Smooth muscle cell (in vitro differentiated cells): ENCODE measurements at regions not wholly inside any gene's neighbourhood (a gene's known extent, or its start where the extent isn't known, plus 50 kb on each side); places are given as distances from the start of the nearest gene placed in this dataset.

Experiments
- DNase-seq: peaks from one replicate; lab custom pipeline; 2025; ENCODE audit not compliant: unreplicated experiment; lab: John Stamatoyannopoulos, UW
- H2AFZ ChIP-seq: fragments of 200-600 bp; sonication (generic); 2 replicates; pipeline ENCODE4 v1.6.0; 2016; ENCODE audit warnings: antibody characterized with exemption, low read depth, mild to moderate bottlenecking
- H3F3A ChIP-seq: fragments of 200-600 bp; sonication (generic); 2 replicates; pipeline ENCODE4 v1.6.0; 2017; ENCODE audit warnings: antibody characterized with exemption, low read depth
- H3K27ac ChIP-seq: fragments of 200-600 bp; sonication (generic); 2 replicates; pipeline ENCODE4 v1.5.1; 2016; ENCODE audit warnings: low read depth, mild to moderate bottlenecking
- H3K27me3 ChIP-seq: fragments of 200-600 bp; sonication (generic); 2 replicates; pipeline ENCODE4 v1.6.1; 2016; ENCODE audit warnings: low read depth, mild to moderate bottlenecking
- H3K36me3 ChIP-seq: fragments of 200-600 bp; sonication (generic); 2 replicates; pipeline ENCODE4 v1.5.1; 2016; ENCODE audit warnings: low read depth
- H3K4me1 ChIP-seq: fragments of 200-600 bp; sonication (generic); 2 replicates; pipeline ENCODE4 v1.5.1; 2016; ENCODE audit warnings: low read depth
- H3K4me2 ChIP-seq: fragments of 200-600 bp; sonication (generic); 2 replicates; pipeline ENCODE4 v1.6.0; 2016; ENCODE audit warnings: mild to moderate bottlenecking
- H3K4me3 ChIP-seq: fragments of 200-600 bp; sonication (generic); 2 replicates; pipeline ENCODE4 v1.5.1; 2016; ENCODE audit warnings: mild to moderate bottlenecking
- H3K79me2 ChIP-seq: fragments of 200-600 bp; sonication (generic); 2 replicates; pipeline ENCODE4 v1.6.0; 2016; ENCODE audit warnings: low read depth, mild to moderate bottlenecking
- H3K9ac ChIP-seq: fragments of 200-600 bp; sonication (generic); 2 replicates; pipeline ENCODE4 v1.6.0; 2016; ENCODE audit warnings: low read depth
- H3K9me3 ChIP-seq: fragments of 200-600 bp; sonication (generic); replicated peaks from 2 replicates; pipeline ENCODE4 v1.5.1; 2016; ENCODE audit warnings: low read depth
- H4K20me1 ChIP-seq: fragments of 200-600 bp; sonication (generic); 2 replicates; pipeline ENCODE4 v1.6.0; 2016; ENCODE audit warnings: low read depth
- WGBS: methylation state at CpG from one replicate; pipeline ENCODE4 v1.1.7; 2016; ENCODE audit warnings: low lambda C conversion rate; 5-methylcytosine and 5-hydroxymethylcytosine counted together
- TF ChIP-seq, protein P1 (sequence below): fragments of 200-600 bp; sonication (generic); IDR thresholded peaks from 2 replicates; pipeline ENCODE4 v1.5.1; 2017; ENCODE audit warnings: borderline replicate concordance, mild to moderate bottlenecking, antibody characterized with exemption; ENCODE audit not compliant: insufficient read depth, poor library complexity, severe bottlenecking

GRCh38 chr5:99105216-99105615, 176.4 kb upstream of the CHD1 start:
- Histone ChIP-seq H3K27me3 (no peaks in the 10 kb centered on the region), H3K9me3 (no peaks in the 10 kb centered on the region), H3K4me2 (no peak overlapping the region), H3K79me2 (no peaks in the 10 kb centered on the region), H3K4me3 (no peak overlapping the region), H3K27ac (no peak overlapping the region), H3K4me1 (no peaks in the 10 kb centered on the region), H3F3A (no peaks in the 10 kb centered on the region), H4K20me1 (no peaks in the 10 kb centered on the region), H3K9ac (no peak overlapping the region), H2AFZ (no peak overlapping the region), H3K36me3 (no peaks in the 10 kb centered on the region)
- WGBS: 62% methylated on average over 3 of the region's 3 CpGs
- no peak for DNase-seq
- TF ChIP-seq, protein P1, sequence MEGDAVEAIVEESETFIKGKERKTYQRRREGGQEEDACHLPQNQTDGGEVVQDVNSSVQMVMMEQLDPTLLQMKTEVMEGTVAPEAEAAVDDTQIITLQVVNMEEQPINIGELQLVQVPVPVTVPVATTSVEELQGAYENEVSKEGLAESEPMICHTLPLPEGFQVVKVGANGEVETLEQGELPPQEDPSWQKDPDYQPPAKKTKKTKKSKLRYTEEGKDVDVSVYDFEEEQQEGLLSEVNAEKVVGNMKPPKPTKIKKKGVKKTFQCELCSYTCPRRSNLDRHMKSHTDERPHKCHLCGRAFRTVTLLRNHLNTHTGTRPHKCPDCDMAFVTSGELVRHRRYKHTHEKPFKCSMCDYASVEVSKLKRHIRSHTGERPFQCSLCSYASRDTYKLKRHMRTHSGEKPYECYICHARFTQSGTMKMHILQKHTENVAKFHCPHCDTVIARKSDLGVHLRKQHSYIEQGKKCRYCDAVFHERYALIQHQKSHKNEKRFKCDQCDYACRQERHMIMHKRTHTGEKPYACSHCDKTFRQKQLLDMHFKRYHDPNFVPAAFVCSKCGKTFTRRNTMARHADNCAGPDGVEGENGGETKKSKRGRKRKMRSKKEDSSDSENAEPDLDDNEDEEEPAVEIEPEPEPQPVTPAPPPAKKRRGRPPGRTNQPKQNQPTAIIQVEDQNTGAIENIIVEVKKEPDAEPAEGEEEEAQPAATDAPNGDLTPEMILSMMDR: no peak

GRCh38 chr5:99104538-99105132, 175.8 kb upstream of the CHD1 start:
- Histone ChIP-seq H4K20me1 (no peaks in the 10 kb centered on the region), H3K79me2 (no peaks in the 10 kb centered on the region), H3K36me3 (no peaks in the 10 kb centered on the region), H3K9me3 (no peaks in the 10 kb centered on the region), H3K4me3 (no peak overlapping the region), H3K4me1 (peaks cover under 1% of the 10 kb centered on the region), H2AFZ (no peak overlapping the region), H3K27me3 (no peaks in the 10 kb centered on the region), H3K27ac (no peak overlapping the region), H3K9ac (no peak overlapping the region), H3K4me2 (no peak overlapping the region), H3F3A (no peaks in the 10 kb centered on the region)
- TF ChIP-seq, protein P1: peak; percentile 65
- WGBS: 6% methylated on average over 2 of the region's 2 CpGs
- no peak for DNase-seq

DNA sequence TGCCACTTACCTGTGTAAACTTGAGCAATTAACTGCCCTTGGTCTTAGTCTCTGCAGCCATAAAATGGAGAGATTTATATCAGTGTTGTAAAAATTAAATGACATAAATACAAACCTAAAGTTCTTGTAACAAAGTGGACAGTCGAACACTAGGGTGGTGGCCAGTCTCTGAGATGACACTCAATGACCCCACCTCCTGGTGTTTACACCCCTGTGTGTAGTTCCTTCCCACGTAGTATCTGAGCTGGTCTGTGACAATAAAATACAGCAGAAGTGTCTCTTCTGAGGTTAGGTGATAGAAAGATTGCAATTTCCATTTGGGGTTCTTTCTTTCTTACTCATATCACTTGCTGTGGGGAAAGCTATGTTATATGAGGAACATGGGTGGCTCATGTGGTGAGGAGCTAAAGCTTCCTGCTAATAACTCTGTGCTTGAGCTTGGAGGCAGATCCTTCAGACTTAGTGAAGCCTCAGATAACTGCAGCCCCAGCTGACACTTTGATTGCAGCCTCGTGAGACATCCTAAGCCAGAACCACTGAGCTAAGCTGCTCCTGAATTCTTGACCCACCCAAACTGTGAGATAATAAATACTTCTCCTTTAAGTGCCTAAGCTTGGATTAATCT, 173.4 kb upstream of the CHD1 start:
- Histone ChIP-seq H3K4me1 (peaks cover 3% of the 10 kb centered on the region), H3K79me2 (no peaks in the 10 kb centered on the region), H3F3A (no peaks in the 10 kb centered on the region), H3K4me2 (no peak overlapping the region), H3K36me3 (no peaks in the 10 kb centered on the region), H3K27me3 (no peaks in the 10 kb centered on the region), H3K9ac (no peak overlapping the region), H4K20me1 (no peaks in the 10 kb centered on the region), H3K9me3 (no peaks in the 10 kb centered on the region), H3K27ac (no peak overlapping the region), H3K4me3 (no peak overlapping the region), H2AFZ (no peak overlapping the region)
- no peak for DNase-seq
- 30% methylated on average over 3 of the region's 3 CpGs for WGBS
- TF ChIP-seq, protein P1: no peak

- H4K20me1 ChIP-seq: no peaks in the 10 kb centered on the region
- no peak for DNase-seq
- no peak overlapping the region for H3K4me2 ChIP-seq
- H3K4me1 ChIP-seq: peaks cover 3% of the 10 kb centered on the region
- no peak overlapping the region for H2AFZ ChIP-seq
- H3K36me3 ChIP-seq: no peaks in the 10 kb centered on the region
- TF ChIP-seq, protein P1: no peak
- H3K27me3 ChIP-seq: no peaks in the 10 kb centered on the region
- H3K27ac ChIP-seq: no peak overlapping the region
- H3K4me3 ChIP-seq: no peak overlapping the region
- H3K9me3 ChIP-seq: no peaks in the 10 kb centered on the region
- no peak overlapping the region for H3K9ac ChIP-seq
- H3F3A ChIP-seq: no peaks in the 10 kb centered on the region
- no peaks in the 10 kb centered on the region for H3K79me2 ChIP-seq
These were observed 170.9 kb upstream of the CHD1 start for GRCh38 chr5:99099691-99100090.
